ENCODE measurements at regions not wholly inside any gene's neighbourhood (a gene's known extent, or its start where the extent isn't known, plus 50 kb on each side); places are given as distances from the start of the nearest gene placed in this dataset.

DNA sequence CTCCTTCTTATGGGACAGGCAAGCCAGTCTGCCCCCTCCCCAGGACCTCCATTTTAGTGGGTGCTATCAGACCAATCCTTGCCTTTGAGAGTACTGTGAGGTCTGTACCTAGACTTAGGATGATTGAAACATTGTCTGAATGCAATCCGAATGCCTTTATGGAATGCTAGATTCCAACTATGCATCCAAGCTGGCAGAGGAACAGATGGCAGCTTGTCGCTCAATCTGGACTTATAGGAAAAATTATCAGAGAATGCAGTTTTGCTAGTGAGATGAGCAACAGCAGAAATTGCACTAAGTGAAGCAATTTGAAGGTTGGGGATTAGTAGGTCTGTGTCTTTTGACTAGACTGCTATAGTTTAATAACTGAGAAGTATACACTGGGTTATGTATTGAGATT is 109.1 kb downstream of the DYRK2 start:
- no peaks in the 10 kb centered on the region for H3K9me3 ChIP-seq (replicated peaks; ENCODE audit: control insufficient read depth, insufficient read depth, low read length)
- H3K27me3 ChIP-seq (ENCODE audit: control insufficient read depth in 2 of 2, insufficient read depth in 2 of 2, low read length in 2 of 2), result no peaks in the 10 kb centered on the region
- no peaks in the 10 kb centered on the region for H3K36me3 ChIP-seq (ENCODE audit: control insufficient read depth in 2 of 2, extremely low read depth in 1 of 2, insufficient read depth in 2 of 2, low read length in 2 of 2)
- TF ChIP-seq POLR2A (IDR thresholded peaks at IDR 0.05; ENCODE audit: low read depth, low read length) (no peak), FOS (IDR thresholded peaks at IDR 0.05; ENCODE audit: borderline replicate concordance, insufficient read depth, low read length) (no peak), MYC (IDR thresholded peaks at IDR 0.05; ENCODE audit: low read depth, low read length) (no peak), JUN (IDR thresholded peaks at IDR 0.05; ENCODE audit: borderline replicate concordance, insufficient read depth, insufficient read length, low read depth) (no peak), GATA2 (IDR thresholded peaks at IDR 0.05; ENCODE audit: insufficient read depth, insufficient read length, low read depth, low read length) (no peak), POLR2AphosphoS5 (IDR thresholded peaks at IDR 0.05; ENCODE audit: insufficient read depth, low read depth, low read length) (no peak), EZH2 (IDR thresholded peaks at IDR 0.05; ENCODE audit: borderline replicate concordance, low read depth, low read length, severe bottlenecking) (no peak)
- TF ChIP-seq, protein P1, sequence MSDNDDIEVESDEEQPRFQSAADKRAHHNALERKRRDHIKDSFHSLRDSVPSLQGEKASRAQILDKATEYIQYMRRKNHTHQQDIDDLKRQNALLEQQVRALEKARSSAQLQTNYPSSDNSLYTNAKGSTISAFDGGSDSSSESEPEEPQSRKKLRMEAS (IDR thresholded peaks at IDR 0.05; ENCODE audit: insufficient read depth, insufficient read length), result no peak
- TF ChIP-seq, protein P2, sequence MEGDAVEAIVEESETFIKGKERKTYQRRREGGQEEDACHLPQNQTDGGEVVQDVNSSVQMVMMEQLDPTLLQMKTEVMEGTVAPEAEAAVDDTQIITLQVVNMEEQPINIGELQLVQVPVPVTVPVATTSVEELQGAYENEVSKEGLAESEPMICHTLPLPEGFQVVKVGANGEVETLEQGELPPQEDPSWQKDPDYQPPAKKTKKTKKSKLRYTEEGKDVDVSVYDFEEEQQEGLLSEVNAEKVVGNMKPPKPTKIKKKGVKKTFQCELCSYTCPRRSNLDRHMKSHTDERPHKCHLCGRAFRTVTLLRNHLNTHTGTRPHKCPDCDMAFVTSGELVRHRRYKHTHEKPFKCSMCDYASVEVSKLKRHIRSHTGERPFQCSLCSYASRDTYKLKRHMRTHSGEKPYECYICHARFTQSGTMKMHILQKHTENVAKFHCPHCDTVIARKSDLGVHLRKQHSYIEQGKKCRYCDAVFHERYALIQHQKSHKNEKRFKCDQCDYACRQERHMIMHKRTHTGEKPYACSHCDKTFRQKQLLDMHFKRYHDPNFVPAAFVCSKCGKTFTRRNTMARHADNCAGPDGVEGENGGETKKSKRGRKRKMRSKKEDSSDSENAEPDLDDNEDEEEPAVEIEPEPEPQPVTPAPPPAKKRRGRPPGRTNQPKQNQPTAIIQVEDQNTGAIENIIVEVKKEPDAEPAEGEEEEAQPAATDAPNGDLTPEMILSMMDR (IDR thresholded peaks at IDR 0.05; ENCODE audit: extremely low read depth in 1 of 2, insufficient read depth in 1 of 2, low read depth in 1 of 2, low read length in 2 of 2), result no peak
- POLR2A ChIA-PET, result no interaction called here
- FAIRE-seq (no peak), DNase-seq (ENCODE audit: low read depth, low spot score) (no peak)
- BruUV-seq (replicated peaks), result no TSS peak
- no peak overlapping the region for H3K9ac ChIP-seq (replicated peaks; ENCODE audit: extremely low read depth, insufficient read depth, low read length)
- H4K20me1 ChIP-seq (replicated peaks; ENCODE audit: control insufficient read depth, extremely low read depth, insufficient read depth, low read length), result no peaks in the 10 kb centered on the region
- intact Hi-C loops (cut with micrococcal nuclease), result no loop called here
- H3K27ac ChIP-seq (ENCODE audit: insufficient read depth, low read depth, low read length), result no peak overlapping the region
- H3K79me2 ChIP-seq (ENCODE audit: control insufficient read depth, insufficient read depth, low read length), result no peaks in the 10 kb centered on the region
- dilution Hi-C loops (cut with MboI; ENCODE audit: extremely low pct_ligation_motif_present, low sequenced_read_pairs), result no loop called here
- H3K4me3 ChIP-seq (replicated peaks in 1 of 3; ENCODE audit: insufficient read depth in 1 of 3, low read depth in 1 of 3, low read length in 3 of 3), result no peak overlapping the region
- no peaks in the 10 kb centered on the region for H3K4me1 ChIP-seq (ENCODE audit: control insufficient read depth, extremely low read depth, insufficient read depth, low read length)
- no peak overlapping the region for H3K4me2 ChIP-seq (ENCODE audit: insufficient read depth, low read length)
- H3K9me1 ChIP-seq (replicated peaks; ENCODE audit: control insufficient read depth, extremely low read depth, insufficient read depth, low read length), result no peaks in the 10 kb centered on the region
- H2AFZ ChIP-seq (ENCODE audit: low read depth, low read length), result no peak overlapping the region
- CTCF ChIA-PET, result no interaction called here
